GM06990 (cell line): ENCODE measurements at regions not wholly inside any gene's neighbourhood (a gene's known extent, or its start where the extent isn't known, plus 50 kb on each side); places are given as distances from the start of the nearest gene placed in this dataset.

Experiments
- DNase-seq: peaks from one replicate; pipeline ENCODE4 v3.0.0-alpha.2; 2011; ENCODE audit not compliant: insufficient read length; ENCODE audit errors: extremely low read depth
- H3K27me3 ChIP-seq: replicated peaks from 2 replicates; pipeline ENCODE4 v1.6.0; 2011; ENCODE audit warnings: low read length; ENCODE audit not compliant: control insufficient read depth, insufficient read depth
- H3K36me3 ChIP-seq: 2 replicates; pipeline ENCODE4 v1.5.1; 2011; ENCODE audit warnings: low read length; ENCODE audit not compliant: control insufficient read depth, insufficient read depth
- H3K4me3 ChIP-seq: replicated peaks from 2 replicates; pipeline ENCODE4 v1.5.1; 2011; ENCODE audit warnings: low read depth, mild to moderate bottlenecking, control low read depth, low read length
- CTCF ChIP-seq: IDR thresholded peaks from 2 replicates; pipeline ENCODE4 v1.5.1; 2011; ENCODE audit warnings: low read length, control low read depth, mild to moderate bottlenecking, inconsistent platforms; ENCODE audit not compliant: insufficient read depth, poor library complexity, severe bottlenecking

- TF ChIP-seq CTCF: no peak
- H3K4me3 ChIP-seq: no peak overlapping the region
- DNase-seq: no peak
- no peaks in the 10 kb centered on the region for H3K27me3 ChIP-seq
- no peaks in the 10 kb centered on the region for H3K36me3 ChIP-seq
Measured at GRCh38 chr3:117699058-117699457, 989.5 kb downstream of the TUSC7 start.

- no peaks in the 10 kb centered on the region for H3K36me3 ChIP-seq
- no peak overlapping the region for H3K4me3 ChIP-seq
- no peak for TF ChIP-seq CTCF
- H3K27me3 ChIP-seq: no peaks in the 10 kb centered on the region
- DNase-seq: no peak
Measured at GRCh38 chr3:117700573-117701360, 991.2 kb downstream of the TUSC7 start.

- no peak overlapping the region for H3K4me3 ChIP-seq
- no peak for DNase-seq
- no peak for TF ChIP-seq CTCF
- no peaks in the 10 kb centered on the region for H3K36me3 ChIP-seq
- no peaks in the 10 kb centered on the region for H3K27me3 ChIP-seq
Measured at GRCh38 chr3:117705011-117705410, 995.4 kb downstream of the TUSC7 start.

GRCh38 chr3:117706037-117706436, 996.5 kb downstream of the TUSC7 start:
- Histone ChIP-seq H3K36me3 (no peaks in the 10 kb centered on the region), H3K27me3 (no peaks in the 10 kb centered on the region), H3K4me3 (no peak overlapping the region)
- no peak for DNase-seq
- TF ChIP-seq CTCF: no peak

GRCh38 chr3:117706756-117707155, 997.2 kb downstream of the TUSC7 start:
- Histone ChIP-seq H3K27me3 (no peaks in the 10 kb centered on the region), H3K4me3 (no peak overlapping the region), H3K36me3 (no peaks in the 10 kb centered on the region)
- no peak for TF ChIP-seq CTCF
- no peak for DNase-seq
